Hindlimb muscle (tissue), 1 donor: ENCODE measurements at regions not wholly inside any gene's neighbourhood (a gene's known extent, or its start where the extent isn't known, plus 50 kb on each side); places are given as distances from the start of the nearest gene placed in this dataset.
A peak's percentile ranks its signal among the peaks of the same experiment; 100 is the strongest.
"Not testable (repeated sequence)": the region's sequence is repeated elsewhere in the genome, so short reads cannot be mapped to it uniquely, and the experiment has no call there.

Experiments used
- DNase-seq: peaks from one replicate; pipeline ENCODE4 v3.0.0-alpha.2; 2013

DNA sequence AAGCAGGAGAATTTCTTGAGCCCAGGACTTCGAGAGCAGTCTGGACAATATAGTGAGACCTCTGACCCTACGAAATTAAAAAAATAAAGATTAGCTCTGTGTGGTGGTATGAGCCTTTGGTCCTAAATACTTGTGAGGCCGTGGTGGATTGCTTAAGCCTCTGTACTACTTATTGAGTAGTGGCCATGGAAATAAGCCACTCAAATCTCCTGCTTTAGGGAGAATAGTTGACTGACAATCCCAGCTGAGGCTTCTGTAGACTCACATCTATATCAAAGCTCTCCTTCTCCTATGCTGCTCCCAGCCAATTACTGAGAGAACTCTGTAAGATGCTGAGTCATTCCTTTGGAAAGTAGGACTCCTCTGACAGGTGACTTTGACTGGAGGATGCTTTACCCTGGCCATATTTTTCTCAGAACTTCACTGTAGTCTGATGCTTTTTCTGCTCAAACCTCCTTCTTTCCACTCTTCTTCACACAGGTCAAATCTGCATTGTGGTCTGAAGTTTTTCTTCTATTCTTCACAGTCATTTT, 420.2 kb downstream of the SLC6A15 start:
- no peak for DNase-seq

DNA sequence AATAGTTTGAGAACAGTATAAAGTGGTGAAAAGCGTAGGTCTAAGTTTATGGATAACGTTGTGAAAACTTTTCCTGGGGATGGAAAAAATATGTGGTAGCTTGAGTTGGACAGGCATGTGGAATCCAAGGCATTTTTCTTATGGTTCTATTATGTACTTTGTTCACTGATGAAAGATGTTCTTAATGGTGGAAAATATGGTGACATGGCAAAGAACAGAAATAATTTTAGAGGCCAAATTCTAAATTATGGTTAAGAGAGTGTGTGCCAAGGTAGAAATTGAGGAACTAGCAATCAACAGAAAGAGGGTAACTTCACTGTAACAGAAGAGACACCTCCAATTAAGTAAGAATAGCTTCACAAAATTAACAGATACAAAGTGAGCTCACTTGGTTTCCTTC, 427.8 kb downstream of the SLC6A15 start:
- DNase-seq = no peak

DNA sequence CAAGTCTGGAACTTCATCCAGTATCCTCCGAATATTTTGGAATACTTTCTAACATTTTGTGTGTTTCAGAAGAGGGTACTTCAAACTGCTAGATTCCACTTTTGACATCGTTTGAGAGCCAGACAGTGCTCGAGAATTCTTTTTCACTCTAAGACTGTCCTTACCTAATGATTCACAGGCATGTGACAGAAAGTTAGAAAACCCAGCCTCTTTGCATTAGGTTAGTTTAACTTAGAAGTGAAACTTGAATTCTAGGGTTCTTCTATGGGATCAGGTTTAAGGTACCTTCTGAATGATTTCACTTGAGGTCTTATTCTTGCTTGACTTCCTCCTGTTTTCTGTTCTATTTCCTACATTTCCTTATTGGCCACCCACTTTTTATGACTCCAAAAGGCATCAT, 431.8 kb downstream of the SLC6A15 start:
- DNase-seq = no peak

DNA sequence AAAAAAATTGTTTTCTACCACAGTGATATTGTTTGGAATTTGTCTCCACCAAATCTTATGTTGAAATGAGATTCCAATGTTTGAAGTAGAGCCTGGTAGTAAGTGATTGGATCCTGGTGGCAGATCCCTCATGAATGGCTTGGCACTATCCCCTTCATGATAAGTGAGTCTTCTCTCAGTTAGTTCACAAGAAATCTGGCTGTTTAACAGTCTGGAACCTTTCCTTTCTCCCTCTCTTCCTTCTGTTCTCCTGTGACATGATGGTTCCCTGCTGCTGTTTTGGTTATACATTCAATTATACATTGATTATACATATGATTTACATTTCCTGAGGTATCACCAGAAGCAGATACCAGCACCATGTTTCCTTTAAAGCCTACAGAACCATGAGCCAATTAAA, 442.2 kb downstream of the SLC6A15 start:
- no peak for DNase-seq

DNA sequence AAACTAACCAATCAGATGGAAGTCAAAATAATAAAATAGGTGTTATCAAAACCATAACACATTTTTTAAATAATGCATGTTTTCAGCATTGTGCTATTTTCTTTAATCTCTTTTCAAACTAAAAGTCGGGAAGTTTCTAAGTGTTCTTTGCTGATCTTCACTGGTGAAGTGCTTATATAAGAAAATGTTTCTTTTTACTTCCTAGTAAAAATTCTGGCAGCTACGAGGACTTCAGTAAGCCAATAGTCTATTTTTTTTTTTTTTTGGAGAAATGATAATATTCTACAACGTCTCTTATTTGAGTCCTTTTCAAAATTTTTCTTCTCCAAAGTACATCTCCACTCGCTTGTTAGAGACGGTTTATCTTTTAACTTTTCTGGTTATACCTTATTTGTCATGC, 448.0 kb downstream of the SLC6A15 start:
- no peak for DNase-seq

DNA sequence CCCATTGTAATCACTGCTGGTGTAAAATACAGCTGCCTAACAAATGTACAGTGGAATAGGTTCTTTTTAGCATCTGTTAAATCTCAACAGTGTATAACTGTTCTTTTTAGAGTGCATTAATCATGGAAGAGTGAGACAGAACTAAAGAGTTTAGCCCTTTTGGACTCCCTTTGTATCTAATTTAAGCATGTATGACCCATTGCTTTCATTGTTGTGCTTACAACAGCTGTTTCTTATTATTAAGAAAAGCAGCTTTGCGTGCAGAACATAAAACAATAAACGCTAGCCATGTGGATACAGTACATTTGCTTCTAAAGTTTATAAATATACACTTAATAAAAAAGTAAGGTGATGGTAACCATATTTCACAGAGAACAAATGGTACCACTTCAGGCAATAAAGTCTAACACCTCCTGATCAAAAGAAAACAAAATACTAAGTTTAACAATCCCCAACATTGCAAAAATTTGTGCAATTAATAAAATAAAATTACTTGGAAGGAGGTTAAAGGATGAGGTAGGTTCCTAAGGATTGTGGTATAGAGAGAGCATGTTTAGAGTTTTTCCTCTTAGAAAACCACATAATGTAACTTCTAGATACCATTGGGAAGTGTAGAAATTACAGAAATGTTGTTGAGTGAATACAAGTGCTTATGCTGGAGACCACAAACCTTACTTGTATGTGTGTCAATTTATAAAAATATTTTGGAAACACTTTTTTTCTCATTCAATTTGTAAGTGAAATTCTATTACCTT, 448.7 kb downstream of the SLC6A15 start:
- peak; percentile 51 for DNase-seq

DNA sequence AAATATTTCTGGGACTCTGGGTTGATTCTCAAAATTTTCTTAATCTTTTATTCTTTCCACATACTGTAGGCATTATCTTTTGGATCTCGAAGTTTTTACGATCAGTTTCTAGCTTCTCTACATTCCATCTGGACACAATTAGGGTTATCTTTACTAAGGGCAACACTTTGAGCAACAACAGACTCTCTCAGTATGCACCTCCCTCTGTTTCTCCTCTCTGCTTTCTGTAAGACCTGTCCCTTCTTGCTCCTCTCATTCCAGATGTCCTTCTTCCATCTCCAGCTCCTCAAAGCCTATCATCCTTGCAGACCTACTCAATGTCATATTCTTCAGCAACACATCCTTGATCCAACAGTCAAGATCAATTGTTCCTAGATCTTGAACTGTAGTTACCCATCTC, 457.0 kb downstream of the SLC6A15 start:
- DNase-seq = no peak

DNA sequence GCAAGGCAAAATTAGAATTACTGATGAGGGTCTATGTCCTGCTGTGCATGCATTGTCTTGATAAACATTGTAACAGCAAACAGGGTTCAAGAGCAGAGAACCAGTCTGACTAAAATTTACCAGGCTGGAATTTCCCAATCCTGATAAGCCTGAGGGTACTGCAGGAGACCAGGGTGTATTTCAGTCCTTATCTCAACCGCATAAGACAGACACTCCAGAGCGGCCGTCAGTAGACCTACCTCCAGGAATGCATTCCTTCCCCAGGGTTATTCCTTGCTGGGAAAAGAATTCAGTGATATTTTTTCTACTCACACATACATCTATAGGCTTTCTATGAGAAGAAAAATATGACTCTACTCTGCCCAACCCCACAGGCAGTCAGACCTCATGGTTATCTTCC, 466.1 kb downstream of the SLC6A15 start:
- not testable (repeated sequence) for DNase-seq

DNA sequence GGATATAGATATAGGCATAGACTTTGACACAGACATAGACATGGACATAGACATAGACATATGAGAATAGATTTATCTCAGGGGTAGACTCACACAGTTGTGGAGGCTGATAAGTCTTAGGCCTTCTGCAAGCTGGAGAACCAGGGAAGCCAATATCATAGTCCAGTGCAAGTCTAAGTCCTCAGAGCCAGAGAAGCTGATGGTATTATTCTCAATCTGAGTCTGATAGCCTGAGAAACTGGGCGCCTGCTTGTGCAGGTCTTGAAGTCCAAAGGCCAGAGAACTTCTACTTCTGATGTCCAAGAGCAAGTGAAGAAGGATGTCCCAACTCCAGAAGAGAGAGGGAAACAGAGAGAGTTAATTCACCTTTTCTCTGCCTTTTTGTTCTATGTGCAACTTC, 476.5 kb downstream of the SLC6A15 start:
- DNase-seq = no peak

DNA sequence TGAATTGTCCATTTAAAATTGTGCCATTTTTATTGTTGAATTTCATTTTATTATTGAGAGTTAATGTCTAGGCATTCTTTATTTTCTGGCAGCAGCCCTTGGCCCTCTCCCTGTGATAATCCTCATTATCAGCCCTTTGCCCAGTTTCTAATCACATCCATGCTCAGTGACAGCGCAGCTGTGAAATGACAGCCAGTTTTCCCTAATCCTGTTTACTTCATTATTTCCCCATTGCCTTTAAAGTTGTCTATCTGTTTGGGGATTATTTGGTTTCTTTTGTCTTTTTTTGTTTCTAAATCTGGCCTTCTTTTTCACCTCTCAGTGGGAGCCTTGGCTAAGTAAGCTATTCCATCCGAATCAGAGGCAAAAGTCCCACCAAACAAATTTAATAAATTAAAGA, 476.9 kb downstream of the SLC6A15 start:
- DNase-seq = no peak

DNA sequence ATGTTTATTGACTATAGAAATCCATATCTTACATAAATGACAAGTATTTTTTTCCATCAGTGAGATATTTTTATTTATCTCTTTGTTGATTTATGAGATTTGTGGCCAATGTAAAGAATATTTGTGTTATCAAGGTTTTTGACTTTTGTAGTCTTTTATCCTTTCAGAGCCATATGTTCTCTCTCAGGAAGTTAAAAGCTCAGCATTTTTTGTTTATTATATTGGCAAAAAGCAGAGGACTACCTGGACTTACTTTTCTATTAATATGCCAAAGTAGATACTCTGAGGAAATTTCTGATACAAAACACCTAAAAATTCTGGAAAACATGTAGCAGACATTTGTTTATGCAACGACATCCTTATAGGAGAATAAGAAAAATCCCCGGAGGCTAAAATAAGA, 490.3 kb downstream of the SLC6A15 start:
- DNase-seq = no peak

DNA sequence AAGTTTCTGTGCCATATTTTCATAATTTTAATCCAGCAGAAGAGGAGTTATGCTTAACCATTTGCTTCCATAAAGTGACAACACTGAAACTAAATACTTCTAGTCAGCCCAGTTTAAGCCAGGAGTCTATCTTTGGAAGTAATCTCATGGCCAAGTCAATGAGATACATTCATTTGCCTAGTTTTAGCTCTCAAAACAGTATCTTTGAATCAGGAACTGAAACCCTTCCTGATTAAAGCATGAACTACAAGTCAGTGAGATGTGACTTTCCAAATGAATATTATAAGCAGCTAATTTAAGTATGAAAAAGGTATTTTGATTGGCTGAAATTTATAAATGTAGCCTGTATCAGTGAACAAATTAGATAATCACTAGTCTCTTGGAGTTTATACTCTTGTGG, 491.5 kb downstream of the SLC6A15 start:
- DNase-seq = no peak

DNA sequence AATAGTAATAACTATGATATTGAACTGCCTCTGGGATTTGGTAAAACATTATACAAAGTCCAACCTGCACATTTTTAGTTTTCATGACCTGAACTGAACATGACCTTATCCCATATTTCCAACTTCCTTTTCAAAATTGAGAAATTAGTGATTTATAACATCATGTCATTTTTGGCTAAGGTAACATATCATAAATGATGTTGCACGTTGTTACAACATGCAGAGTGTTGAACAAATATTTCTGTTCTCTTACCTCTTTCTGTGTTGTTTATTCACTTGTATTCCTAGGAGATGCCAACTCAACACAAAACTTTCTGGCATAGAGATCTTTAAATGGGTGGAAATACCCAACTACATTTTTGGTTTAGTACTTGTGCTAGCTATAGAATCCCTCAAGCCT, 496.0 kb downstream of the SLC6A15 start:
- no peak for DNase-seq

DNA sequence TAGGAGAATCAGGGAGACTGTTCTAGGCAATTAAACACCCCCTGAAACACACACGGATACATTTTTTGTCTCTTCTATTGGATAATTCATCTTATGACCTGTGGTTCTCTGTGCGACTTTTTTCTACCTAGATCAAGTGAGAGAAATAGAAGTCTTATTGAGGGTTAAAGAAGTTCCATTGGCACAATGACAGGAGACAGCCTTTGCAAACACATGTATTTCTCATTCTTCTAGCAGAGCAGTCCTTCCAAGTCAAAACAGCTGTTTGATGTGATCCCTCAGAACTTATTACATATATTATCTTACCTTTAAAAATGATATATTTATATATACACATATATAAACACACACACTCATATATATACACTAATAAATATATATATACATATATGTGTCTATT, 496.7 kb downstream of the SLC6A15 start:
- no peak for DNase-seq

DNA sequence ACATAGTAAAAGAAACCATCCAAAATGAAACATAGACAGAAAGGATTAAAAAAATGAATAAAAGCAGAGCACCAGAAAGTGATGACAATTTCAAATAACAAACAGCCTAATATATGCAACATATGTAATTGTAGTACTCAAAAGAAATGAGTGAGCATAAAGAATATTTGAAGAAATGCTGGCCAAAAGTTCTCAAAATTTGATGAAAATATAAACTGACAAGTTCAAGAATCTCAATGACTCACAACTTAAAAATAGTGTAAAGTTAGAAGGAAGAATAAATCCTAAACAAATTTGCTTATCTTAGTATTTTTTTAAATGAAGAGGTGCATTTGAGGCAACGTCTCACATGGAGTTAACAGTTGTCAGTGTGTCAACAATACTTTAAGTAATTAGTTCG, 498.9 kb downstream of the SLC6A15 start:
- no peak for DNase-seq

DNA sequence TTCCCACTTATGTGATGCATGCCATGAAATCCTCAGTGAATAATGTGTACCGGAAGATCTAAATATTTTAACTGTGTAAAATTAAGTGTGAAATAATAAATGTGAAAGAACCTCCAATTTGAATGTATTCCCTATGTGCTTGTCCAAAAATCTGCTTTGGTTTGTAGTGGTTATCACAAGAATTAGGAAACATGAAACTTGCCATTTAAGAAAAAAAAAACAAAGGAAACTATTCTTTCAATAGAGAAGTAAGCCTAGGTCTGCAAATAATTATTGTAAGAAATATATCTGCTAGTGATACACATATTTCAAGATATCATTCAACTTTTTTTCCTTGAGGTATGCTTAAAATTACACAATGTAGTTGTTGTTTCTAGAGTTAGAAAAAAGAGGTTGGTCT, 500.4 kb downstream of the SLC6A15 start:
- DNase-seq = no peak

DNA sequence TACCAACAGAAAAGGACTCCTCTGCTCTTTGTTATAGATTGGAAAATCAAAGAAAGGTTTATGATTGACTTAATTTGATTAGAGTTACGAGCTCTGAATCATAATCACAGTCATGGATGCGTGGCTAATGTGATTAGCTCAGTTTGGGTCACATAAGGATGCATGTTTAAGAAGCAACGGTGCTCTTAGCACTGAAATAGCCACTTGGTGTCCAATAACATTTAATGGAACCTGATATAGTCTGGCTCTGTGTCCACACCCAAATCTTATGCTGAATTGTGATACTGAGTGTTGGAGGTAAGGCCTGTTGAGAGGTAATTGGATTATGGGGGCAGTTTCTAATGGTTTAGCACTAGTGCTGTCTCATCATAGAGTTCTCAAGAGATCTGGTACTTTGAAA, 501.6 kb downstream of the SLC6A15 start:
- DNase-seq = no peak

DNA sequence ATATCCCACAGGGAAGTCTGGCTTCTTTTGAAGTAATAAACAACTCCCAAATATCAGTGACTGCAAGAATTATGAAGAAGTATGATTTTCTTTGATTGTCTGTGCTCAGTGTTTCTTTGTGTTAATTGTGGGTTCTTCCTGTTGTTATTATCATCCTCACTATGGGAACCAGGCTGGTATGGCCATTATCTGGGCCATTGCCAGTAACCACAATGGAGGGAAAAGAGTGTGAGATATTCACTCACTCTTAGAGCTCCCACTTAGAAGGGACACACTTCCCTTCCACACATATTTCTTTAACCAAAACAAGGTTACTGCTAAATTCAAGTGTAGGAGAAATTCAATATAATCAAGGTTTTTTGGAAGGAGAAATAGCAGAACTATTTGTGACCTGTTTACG, 503.7 kb downstream of the SLC6A15 start:
- no peak for DNase-seq

DNA sequence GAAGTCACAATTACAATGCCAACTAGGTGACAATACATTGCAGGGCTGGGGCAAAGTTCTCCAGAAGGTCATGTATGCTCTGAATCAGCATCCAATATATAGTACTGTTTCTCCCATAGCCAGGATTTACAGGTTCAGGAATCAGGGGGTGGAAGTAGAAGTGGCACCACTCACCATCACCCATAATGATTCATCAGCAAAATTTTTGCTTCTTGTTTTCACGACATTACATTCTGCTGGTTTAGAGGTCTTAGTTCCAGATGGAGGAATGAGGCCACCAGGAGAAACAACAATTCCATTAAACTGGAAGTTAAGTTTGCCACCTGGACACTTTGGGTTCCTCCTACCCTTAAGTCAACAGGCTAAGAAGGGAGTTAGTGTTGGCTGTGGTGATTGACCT, 505.9 kb downstream of the SLC6A15 start:
- DNase-seq = not testable (repeated sequence)

DNA sequence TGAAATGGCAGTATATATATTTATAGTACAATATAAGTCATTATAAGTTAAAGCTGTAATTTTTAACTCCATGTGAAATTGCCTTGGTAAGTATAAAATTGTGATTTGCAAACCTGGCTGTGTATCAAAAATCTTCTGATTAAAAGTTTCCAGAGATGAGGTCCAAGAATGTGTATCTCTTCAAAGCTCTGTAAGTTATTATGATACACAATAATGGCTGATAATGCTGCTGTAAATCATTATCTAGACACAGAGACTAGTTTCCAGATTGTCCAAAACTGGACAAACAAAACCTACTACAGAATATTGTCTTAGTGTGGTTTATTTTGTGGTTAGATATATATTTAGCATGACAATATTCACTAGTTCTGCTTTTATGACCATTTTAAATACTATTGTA, 514.8 kb downstream of the SLC6A15 start:
- DNase-seq = no peak

DNA sequence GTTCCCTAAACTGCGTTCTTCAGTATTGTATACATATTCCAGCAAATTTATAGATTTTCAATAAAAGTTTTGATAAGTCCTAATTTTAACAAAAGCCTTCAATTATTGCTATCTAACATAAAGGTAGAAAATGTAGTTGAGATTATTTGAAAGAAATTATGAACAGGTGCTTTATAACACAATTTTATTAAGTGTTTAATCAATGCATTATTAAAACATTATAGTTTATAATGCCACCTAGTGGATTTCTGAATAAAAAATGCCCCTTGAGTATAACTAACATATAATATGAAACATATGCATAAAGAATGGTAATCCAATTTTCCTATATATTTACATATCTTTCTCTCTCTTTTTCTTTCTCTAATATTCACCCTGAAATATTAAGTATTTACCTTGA, 515.3 kb downstream of the SLC6A15 start:
- DNase-seq = no peak

DNA sequence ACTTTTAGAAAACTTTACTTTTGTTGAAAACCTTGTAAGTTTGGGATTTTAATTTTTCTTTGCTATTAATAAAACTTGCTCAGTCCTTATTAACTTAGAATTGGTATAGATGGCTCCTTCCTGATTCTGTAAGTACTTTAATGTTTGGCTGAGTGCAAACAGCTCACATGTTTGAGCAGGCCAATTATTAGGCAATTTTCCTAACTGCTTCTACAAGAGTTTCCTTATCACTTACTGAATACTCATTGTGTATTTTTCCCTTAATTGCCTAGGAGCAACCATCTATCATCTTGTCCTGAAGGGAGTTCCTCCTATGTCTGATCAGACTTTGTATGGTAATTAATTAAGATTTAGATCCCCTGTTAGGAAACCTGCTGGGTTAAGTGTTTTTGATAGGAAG, 521.4 kb downstream of the SLC6A15 start:
- not testable (repeated sequence) for DNase-seq

DNA sequence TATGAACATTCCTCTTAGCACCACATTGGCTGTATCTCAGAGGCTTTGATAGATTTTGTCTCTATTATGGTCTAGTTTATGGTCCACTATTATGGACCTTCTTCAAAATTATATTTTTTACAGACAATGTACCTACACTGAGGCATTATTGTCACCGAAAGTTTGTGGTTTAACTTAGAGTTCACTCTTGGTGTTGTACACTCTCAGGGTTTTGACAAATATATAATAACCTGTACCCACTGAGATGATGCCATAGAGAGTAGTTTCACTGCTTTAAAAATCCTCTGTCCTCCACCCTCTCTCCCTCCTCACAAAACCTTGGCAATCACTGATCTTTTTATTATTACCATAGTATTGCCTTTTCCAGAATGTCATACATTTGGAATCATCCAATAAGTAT, 528.2 kb downstream of the SLC6A15 start:
- no peak for DNase-seq

DNA sequence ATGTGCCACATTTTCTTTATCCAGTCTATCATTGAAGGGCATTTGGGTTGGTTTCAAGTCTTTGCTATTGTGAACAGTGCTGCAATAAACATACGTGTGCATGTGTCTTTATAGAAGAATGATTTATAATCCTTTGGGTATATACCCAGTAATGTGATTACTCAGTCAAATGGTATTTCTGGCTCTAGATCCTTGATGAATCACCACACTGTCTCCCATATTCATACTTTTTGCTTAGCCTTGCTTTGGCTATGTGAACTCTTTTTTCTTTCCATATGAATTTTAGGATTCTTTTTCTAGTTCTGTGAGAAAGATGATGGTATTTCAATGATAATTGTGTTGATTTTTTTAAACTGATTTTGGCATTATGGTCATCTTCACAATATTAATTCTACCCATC, 530.1 kb downstream of the SLC6A15 start:
- DNase-seq = not testable (repeated sequence)

DNA sequence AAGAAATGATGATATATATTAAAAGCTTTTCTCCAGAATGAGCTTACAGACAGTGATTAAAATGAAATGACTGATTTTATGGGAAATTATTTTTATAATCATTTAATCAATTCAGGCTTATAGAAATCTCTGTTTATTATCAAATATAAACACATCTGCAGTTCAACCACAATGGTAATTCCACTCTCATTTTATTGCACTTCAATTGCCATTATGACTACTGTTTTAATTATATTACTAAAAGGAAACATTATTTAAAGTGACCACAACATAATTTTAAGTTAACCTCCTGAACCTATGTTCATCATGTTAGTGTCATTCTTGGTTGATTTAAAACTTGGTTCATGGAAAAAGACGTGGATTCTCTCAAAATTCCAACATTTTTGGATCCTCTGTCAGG, 536.3 kb downstream of the SLC6A15 start:
- DNase-seq = no peak
